ENCODE measurements at regions not wholly inside any gene's neighbourhood (a gene's known extent, or its start where the extent isn't known, plus 50 kb on each side); places are given as distances from the start of the nearest gene placed in this dataset.

- Histone ChIP-seq H3K27me3 (replicated peaks; ENCODE audit: control insufficient read depth, insufficient read depth, low read length) (no peaks in the 10 kb centered on the region), H3K9me3 (no peaks in the 10 kb centered on the region), H3K4me1 (no peaks in the 10 kb centered on the region), H3K4me3 (ENCODE audit: low read depth, low read length) (no peak overlapping the region), H3K36me3 (ENCODE audit: control insufficient read depth, insufficient read depth, low read length) (no peaks in the 10 kb centered on the region)
- H3K4me1 Mint-ChIP-seq (ENCODE audit: low read depth, unreplicated experiment) = no peaks in the 10 kb centered on the region
- BruUV-seq (replicated peaks) = no TSS peak
- DNase-seq = no peak
- H3K4me3 Mint-ChIP-seq (ENCODE audit: unreplicated experiment) = no peak overlapping the region
- H3K27ac Mint-ChIP-seq (ENCODE audit: unreplicated experiment) = no peak overlapping the region
- H3K9me3 Mint-ChIP-seq (ENCODE audit: unreplicated experiment) = no peaks in the 10 kb centered on the region
- no peaks in the 10 kb centered on the region for H3K36me3 Mint-ChIP-seq (ENCODE audit: insufficient read depth, unreplicated experiment)
- TF ChIP-seq CTCF (IDR thresholded peaks at IDR 0.05; ENCODE audit: insufficient read depth in 1 of 2, low read depth in 1 of 2, low read length in 1 of 2, severe bottlenecking in 1 of 2, unreplicated experiment in 1 of 2) = no peak
- POLR2A ChIA-PET = no interaction called here
- CTCF ChIA-PET = no interaction called here
- H3K27me3 Mint-ChIP-seq (ENCODE audit: insufficient read depth, unreplicated experiment) = no peaks in the 10 kb centered on the region
- intact Hi-C loops (cut with micrococcal nuclease; ENCODE audit: unreplicated experiment) = no loop called here
These were observed 142.9 kb downstream of the DSEL start for GRCh38 chr18:67373636-67374035.

GRCh38 chr18:67367540-67367939 lies 149.0 kb downstream of the DSEL start:
- POLR2A ChIA-PET = no interaction called here
- H3K27ac Mint-ChIP-seq (ENCODE audit: unreplicated experiment) = no peak overlapping the region
- H3K4me3 Mint-ChIP-seq (ENCODE audit: unreplicated experiment) = no peak overlapping the region
- intact Hi-C loops (cut with micrococcal nuclease; ENCODE audit: unreplicated experiment) = no loop called here
- H3K4me1 ChIP-seq = no peaks in the 10 kb centered on the region
- no peaks in the 10 kb centered on the region for H3K27me3 ChIP-seq (replicated peaks; ENCODE audit: control insufficient read depth, insufficient read depth, low read length)
- no peaks in the 10 kb centered on the region for H3K36me3 Mint-ChIP-seq (ENCODE audit: insufficient read depth, unreplicated experiment)
- H3K9me3 Mint-ChIP-seq (ENCODE audit: unreplicated experiment) = no peaks in the 10 kb centered on the region
- no peaks in the 10 kb centered on the region for H3K9me3 ChIP-seq
- no peaks in the 10 kb centered on the region for H3K27me3 Mint-ChIP-seq (ENCODE audit: insufficient read depth, unreplicated experiment)
- no peak overlapping the region for H3K4me3 ChIP-seq (ENCODE audit: low read depth, low read length)
- no peaks in the 10 kb centered on the region for H3K36me3 ChIP-seq (ENCODE audit: control insufficient read depth, insufficient read depth, low read length)
- TF ChIP-seq CTCF (IDR thresholded peaks at IDR 0.05; ENCODE audit: insufficient read depth in 1 of 2, low read depth in 1 of 2, low read length in 1 of 2, severe bottlenecking in 1 of 2, unreplicated experiment in 1 of 2) = no peak
- H3K4me1 Mint-ChIP-seq (ENCODE audit: low read depth, unreplicated experiment) = no peaks in the 10 kb centered on the region
- DNase-seq = no peak
- BruUV-seq (replicated peaks) = no TSS peak
- CTCF ChIA-PET = no interaction called here

- no peaks in the 10 kb centered on the region for H3K9me3 Mint-ChIP-seq (ENCODE audit: unreplicated experiment)
- intact Hi-C loops (cut with micrococcal nuclease; ENCODE audit: unreplicated experiment) = no loop called here
- no peaks in the 10 kb centered on the region for H3K36me3 Mint-ChIP-seq (ENCODE audit: insufficient read depth, unreplicated experiment)
These were observed 152.8 kb downstream of the DSEL start for GRCh38 chr18:67363694-67364093.

More at GRCh38 chr18:67363694-67364093, 152.8 kb downstream of the DSEL start:
- Histone ChIP-seq H3K4me1 (no peaks in the 10 kb centered on the region), H3K9me3 (no peaks in the 10 kb centered on the region), H3K27me3 (replicated peaks; ENCODE audit: control insufficient read depth, insufficient read depth, low read length) (no peaks in the 10 kb centered on the region), H3K36me3 (ENCODE audit: control insufficient read depth, insufficient read depth, low read length) (no peaks in the 10 kb centered on the region), H3K4me3 (ENCODE audit: low read depth, low read length) (no peak overlapping the region)
- H3K27ac Mint-ChIP-seq (ENCODE audit: unreplicated experiment) = no peak overlapping the region
- H3K27me3 Mint-ChIP-seq (ENCODE audit: insufficient read depth, unreplicated experiment) = no peaks in the 10 kb centered on the region
- ChIA-PET POLR2A (no interaction called here), CTCF (no interaction called here)
- no peak for TF ChIP-seq CTCF (IDR thresholded peaks at IDR 0.05; ENCODE audit: insufficient read depth in 1 of 2, low read depth in 1 of 2, low read length in 1 of 2, severe bottlenecking in 1 of 2, unreplicated experiment in 1 of 2)
- no peak overlapping the region for H3K4me3 Mint-ChIP-seq (ENCODE audit: unreplicated experiment)
- DNase-seq = peak in 1 of 2 experiments; percentile 3
- no TSS peak for BruUV-seq (replicated peaks)
- H3K4me1 Mint-ChIP-seq (ENCODE audit: low read depth, unreplicated experiment) = no peaks in the 10 kb centered on the region

All from Caco-2 (cell line).